Hippocampal formation (tissue), 2 donors: ENCODE measurements at regions not wholly inside any gene's neighbourhood (a gene's known extent, or its start where the extent isn't known, plus 50 kb on each side); places are given as distances from the start of the nearest gene placed in this dataset.

Experiments
- DNase-seq, 2 donors: peaks; one replicate each; lab custom pipeline; 2025; lab: John Stamatoyannopoulos, UW

DNA sequence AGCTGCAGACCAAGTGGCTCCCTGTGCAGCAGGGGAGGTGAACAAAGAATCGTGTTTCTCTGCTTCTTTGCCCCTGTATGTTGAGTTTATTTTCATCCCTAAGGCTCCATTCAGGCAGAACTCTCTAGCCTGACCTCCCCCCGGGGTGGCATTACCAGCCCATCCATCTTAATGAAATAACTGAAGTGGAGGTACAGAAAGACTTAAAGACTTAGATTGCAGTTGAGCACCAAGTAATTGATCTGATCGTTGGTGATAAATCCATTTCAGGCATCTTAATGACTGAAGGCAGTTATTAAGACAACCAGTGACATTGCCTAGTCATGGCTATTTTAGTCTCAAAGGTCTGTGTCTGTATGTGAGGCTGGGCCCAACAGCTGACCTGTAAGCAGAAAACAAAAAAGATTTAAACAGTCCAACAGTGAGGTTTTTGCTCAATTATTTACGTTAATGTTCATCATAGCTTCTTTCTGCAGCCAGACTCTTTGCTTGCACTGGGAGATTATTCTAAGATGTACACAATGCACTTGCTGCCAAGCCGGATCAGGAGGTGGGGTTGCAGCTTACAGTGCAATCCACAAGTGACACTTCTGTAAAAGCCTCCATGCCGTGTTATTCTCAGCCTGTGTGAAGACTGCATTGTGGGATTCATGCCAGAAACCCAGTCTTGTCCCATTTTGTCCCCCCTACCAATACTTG lies 363.0 kb upstream of the DUSP10 start:
- no peak for DNase-seq

GRCh38 chr1:222104097-222104496 lies 362.2 kb upstream of the DUSP10 start:
- DNase-seq: no peak

DNA sequence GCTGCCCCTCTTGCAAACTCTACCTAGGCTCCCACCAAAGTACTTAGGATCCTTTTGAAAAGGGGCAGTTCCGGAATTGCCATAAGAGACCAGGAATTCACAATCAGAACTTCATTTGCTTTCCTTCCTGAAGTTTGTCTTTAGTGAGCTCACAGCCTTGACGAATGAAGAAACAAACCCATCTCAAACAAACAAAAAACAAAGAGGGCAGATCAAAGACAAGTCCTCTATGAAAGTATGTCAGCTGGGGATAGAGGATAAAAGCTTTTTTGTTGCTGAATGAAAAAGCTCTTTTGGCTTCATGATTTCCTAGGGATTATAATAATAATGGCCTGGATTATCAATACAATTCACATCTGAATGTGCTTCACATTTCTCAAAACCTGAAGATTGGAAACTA lies 357.9 kb upstream of the DUSP10 start:
- DNase-seq: peak in 1 of 2 donors; percentile 70

DNA sequence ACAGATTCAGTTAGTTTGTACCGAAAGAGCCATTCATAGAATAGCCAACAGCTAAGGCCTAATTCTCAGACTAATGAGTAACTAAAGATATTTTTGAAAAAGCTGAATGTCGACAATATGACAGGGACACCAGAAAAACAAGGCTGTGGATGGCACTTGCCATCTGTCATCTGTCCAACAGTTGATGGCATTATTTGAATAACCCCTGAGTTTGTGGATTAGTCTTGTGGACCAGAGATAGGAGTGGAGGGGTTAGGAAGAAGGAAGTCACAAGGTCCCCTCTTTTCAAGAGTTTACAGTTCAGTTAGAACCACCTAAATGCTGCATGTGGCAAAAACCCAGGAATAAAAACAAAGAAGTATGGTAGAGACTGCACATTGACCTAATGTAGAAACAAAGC lies 356.5 kb upstream of the DUSP10 start:
- DNase-seq: no peak

GRCh38 chr1:222097588-222097987 lies 355.7 kb upstream of the DUSP10 start:
- DNase-seq: no peak

DNA sequence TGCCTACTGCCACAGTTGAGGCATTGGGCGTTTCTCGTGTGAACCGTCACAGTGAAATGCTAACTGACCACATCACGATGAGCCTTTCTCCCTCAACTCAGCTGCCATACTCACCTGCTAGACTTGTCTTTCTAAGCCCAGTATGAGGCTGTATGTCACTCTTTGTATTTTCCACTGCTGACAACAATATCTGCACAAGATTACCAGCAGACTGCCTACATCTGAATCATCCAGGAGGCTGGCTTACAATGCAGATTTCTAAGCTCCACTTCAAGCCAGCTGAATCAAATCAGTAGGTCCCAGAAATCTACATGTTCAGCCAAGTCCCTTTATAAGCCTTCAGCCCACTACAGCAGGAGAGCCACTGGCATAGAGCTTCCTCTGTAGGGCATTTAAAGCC lies 355.0 kb upstream of the DUSP10 start:
- DNase-seq: no peak

GRCh38 chr1:222096476-222096772 lies 354.5 kb upstream of the DUSP10 start:
- DNase-seq: no peak

DNA sequence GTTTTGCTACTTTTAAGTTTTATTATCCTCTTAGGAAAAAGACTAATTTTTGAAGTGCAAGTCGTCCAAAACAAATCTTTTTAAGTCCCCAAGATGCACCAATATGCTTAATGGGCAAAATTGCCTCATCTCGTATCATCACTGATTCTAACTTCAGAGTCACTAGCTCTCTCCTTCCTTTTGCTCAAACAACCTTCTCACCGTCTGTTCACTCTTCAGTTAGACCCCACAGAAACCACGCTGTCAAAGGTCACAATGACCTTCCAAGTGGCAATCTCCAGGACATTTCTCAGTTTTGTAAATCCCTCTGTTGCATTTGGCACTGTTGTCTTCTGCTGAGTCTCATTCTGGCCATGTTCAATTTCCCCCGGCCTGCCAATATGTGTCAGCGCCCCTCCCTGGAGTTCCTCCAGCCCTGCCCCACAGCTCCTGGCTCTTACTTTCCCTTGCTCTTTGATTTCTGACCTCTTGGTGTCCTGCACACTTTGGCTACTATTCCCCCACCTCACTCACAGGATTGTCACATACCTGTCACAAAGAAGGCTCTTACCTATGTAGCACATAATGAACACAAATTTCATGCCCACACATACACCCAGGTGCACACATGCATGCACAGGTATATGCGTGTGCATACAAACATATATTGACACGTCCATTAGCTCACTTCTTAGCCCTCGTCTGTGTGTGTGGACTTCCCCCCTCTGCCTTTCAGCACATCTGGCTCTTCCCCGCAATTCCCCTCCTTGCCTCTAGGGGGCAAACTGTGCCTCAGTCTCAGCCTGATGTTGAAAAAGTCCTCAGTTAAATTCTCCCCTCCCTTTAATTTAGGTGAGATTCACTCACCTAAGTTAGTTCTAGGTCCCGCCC lies 354.0 kb upstream of the DUSP10 start:
- DNase-seq: peak in 1 of 2 donors; percentile 12

DNA sequence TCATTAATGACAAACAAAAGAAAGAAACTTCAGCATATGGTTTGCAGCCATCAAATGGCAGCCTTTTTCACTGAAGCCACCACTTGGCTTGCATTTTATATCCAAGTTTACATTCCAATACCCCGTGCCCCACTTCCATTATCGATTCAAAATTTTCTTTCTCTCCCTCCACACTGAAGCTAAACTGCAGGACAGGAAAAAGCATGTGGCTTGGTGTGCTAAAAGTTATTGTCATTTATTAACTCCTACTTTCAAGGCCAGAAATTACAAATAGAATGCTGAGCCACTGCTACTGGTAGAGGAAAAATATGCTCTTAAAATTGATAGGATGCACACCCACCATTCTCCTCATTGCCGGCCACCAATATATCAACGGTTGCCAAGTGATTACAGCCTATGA lies 351.6 kb upstream of the DUSP10 start:
- no peak for DNase-seq

- DNase-seq: no peak
These were observed 348.2 kb upstream of the DUSP10 start for GRCh38 chr1:222090103-222090502.

- DNase-seq: no peak
These were observed 345.5 kb upstream of the DUSP10 start for GRCh38 chr1:222087221-222087920.

- no peak for DNase-seq
These were observed 343.1 kb upstream of the DUSP10 start for GRCh38 chr1:222084996-222085395.

DNA sequence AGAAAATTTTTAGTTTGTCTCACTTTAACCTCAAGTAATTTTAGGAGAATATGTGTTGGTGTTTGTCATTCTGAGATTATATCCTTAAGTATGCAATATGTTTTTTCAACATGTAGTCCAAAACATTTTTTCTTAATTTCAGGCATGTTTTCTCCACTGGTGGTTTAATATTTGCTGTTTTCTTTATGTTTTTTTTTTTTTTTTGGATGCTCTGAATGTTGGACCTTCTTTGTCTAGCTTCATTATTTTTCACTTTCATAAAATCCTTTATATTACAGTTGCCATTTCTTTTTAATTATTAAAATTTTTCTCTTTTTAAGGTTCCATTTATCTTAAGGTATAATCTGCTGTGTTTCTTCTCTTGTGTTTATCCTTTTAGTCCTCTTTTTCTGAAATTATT lies 342.2 kb upstream of the DUSP10 start:
- no peak for DNase-seq

- DNase-seq: no peak
These were observed 340.0 kb upstream of the DUSP10 start for GRCh38 chr1:222081859-222082258.

- no peak for DNase-seq
These were observed 337.7 kb upstream of the DUSP10 start for GRCh38 chr1:222079566-222079965.

- no peak for DNase-seq
These were observed 335.3 kb upstream of the DUSP10 start for GRCh38 chr1:222077206-222077605.

DNA sequence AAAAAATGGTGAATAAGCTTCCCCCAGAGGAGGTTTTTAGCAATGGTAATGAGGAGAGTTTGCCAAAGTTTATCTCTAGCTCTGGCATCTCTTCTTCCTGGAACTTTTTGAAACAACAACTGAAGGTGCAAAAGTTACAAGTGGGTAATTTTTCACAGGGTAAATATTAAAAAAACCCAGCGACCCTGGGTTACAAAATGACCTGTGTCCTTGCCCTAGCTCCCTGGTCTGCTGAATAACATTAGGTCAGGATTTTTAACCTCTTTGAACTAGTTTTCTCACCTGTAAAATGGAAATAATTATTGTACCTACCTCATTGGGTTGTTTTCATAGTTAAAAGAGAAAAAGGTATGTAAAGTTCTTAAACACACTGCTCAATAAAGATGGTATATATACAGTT lies 332.4 kb upstream of the DUSP10 start:
- DNase-seq: no peak

DNA sequence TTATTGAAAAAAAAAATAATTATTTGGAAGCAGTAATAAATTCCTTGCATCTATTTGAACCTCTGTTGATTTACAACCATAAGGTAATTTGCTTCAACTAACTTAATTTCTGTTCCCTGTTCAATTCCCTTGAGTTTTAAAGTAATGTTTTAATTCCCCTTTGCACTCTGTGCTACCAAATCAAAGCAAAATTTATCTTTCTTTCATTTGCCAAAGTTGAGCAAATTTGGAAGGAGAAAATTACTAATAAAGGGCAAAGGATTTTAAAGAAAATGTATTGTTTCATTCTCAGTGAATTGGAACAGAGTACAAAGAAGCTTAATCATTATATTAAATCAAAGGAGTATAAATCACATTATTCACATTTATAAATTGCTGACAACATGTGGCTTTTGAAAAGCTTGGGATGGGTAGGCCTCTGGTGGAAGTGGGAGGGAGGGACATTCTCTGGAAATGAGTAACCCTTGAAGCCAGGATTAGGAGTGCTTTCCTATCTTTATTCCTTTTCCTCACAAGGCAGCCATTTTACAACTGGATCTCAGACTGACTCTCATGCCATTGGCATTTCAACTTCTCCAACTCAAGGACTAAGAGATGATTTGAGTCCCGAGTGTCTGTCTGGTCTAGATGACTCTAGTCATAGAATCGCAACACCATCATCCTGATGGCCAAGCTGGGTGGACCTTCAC lies 331.6 kb upstream of the DUSP10 start:
- DNase-seq: no peak

DNA sequence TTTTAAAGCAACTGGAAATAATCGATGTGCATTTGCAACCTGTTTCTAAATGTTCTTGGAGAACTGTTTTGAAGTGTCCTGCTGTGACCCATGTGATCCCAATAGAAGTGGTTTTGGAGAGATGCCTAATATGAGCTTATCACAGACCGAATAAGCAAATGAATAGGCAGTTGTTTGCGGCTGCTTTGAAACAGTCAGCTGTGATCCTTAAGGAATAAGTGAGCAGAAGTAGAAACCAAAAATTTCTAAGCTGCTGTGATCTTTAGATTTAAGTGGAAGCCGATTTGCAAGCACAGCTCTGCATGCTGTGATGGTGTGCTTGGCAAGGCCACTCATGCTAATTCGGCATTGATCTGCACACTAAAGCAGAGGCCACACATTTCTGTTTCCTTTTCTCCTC lies 329.5 kb upstream of the DUSP10 start:
- peak in 1 of 2 donors; percentile 43 for DNase-seq

DNA sequence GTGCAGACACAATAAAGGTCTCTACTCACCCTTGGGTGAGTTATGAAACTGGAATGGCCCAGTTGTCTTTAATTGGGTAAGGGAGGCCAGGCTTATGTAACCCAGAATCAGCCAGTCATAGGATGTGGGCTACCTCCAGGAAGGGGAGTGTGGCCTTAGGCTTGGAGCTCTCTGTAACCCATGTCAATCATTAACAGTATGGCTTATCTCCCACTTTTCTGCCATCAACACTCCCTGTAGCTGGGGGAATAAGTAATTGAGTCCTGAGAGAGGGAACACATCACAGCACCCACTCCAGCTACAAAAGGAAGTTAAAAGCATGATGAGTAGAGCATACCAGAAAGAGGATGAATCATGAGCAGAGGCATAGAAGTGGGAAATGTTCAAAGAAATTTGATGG lies 327.0 kb upstream of the DUSP10 start:
- DNase-seq: no peak

GRCh38 chr1:222068101-222068500 lies 326.2 kb upstream of the DUSP10 start:
- no peak for DNase-seq

- DNase-seq: no peak
These were observed 324.6 kb upstream of the DUSP10 start for GRCh38 chr1:222066539-222066938.
